Testis (tissue), 2 donors: ENCODE measurements at regions not wholly inside any gene's neighbourhood (a gene's known extent, or its start where the extent isn't known, plus 50 kb on each side); places are given as distances from the start of the nearest gene placed in this dataset.

Experiments
- CTCF ChIP-seq, 3 experiments: fragments of 450-650 bp in 2 of 3; fragments of 200-600 bp in 1 of 3; sonication (generic) in 1 of 3; IDR thresholded peaks; one replicate each; pipeline ENCODE4 v1.5.1; 2016 to 2019; ENCODE audit warnings: antibody characterized with exemption in 3 of 3, mild to moderate bottlenecking in 2 of 3, moderate library complexity in 1 of 3
- POLR2A ChIP-seq: fragments of 450-650 bp; IDR thresholded peaks from one replicate; pipeline ENCODE4 v1.6.1; 2017; ENCODE audit warnings: antibody characterized with exemption, mild to moderate bottlenecking, moderate library complexity

DNA sequence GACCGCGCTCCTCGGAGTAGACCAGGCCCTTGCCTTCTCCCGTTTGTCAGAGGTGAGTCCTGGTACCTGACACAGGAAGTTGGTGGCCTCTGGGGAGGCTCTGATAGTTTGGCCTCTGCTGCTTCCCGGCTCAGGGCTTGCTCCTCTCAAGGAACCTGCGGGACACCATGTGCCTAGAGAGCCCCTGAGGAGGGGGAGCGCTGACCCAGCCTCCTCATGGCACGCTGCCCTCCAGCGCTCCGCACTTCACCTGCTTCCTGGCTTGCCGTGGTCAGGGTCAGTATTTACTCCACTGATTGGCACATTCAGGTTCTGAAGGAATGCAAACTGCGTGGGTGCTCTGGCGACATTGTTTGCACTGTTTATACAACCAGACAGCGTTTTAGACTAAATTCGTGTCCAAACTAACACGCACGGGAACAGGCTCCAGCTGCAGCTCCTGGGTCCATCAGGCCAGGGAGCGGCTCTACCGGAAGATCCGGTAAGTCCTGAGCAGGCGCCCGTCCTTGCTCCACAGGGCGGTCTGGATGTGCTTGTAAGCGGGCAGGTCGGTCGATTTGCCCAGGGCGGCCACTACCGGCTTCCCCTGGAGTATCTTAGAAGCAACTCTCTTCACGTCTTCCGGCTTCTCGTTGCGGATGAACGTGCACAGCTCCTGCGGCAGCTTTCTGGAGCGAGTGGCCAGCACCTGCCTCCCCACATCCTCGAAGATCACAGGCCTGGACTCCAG lies 121.6 kb upstream of the GRID2 start:
- no peak for TF ChIP-seq CTCF (IDR thresholded peaks at IDR 0.05)
- TF ChIP-seq POLR2A: no peak
